Mucosa of rectum (tissue), 2 donors: ENCODE measurements at regions not wholly inside any gene's neighbourhood (a gene's known extent, or its start where the extent isn't known, plus 50 kb on each side); places are given as distances from the start of the nearest gene placed in this dataset.

ENCODE experiments used
- H3K27ac ChIP-seq, 2 donors: one replicate each; pipeline ENCODE4 v1.7.0; 2013; ENCODE audit warnings: inconsistent platforms in 2 of 2, low read depth in 2 of 2, low read length in 2 of 2
- H3K27me3 ChIP-seq, 2 donors: one replicate each; pipeline ENCODE4 v1.7.0; 2013; ENCODE audit warnings: low read length in 2 of 2; ENCODE audit not compliant: control insufficient read depth in 2 of 2, insufficient read depth in 2 of 2
- H3K36me3 ChIP-seq, 2 donors: one replicate each; pipeline ENCODE4 v1.7.0; 2013; ENCODE audit warnings: low read length in 2 of 2; ENCODE audit not compliant: control insufficient read depth in 2 of 2, insufficient read depth in 2 of 2
- H3K4me1 ChIP-seq, 2 donors: one replicate each; pipeline ENCODE4 v1.7.0; 2013; ENCODE audit warnings: low read length in 2 of 2, mild to moderate bottlenecking in 1 of 2; ENCODE audit not compliant: control insufficient read depth in 2 of 2, insufficient read depth in 2 of 2
- H3K4me3 ChIP-seq, 2 donors: one replicate each; pipeline ENCODE4 v1.7.0; 2013; ENCODE audit warnings: low read length in 2 of 2
- H3K9ac ChIP-seq, 2 donors: one replicate each; pipeline ENCODE4 v1.7.0; 2013; ENCODE audit warnings: low read length in 2 of 2, low read depth in 1 of 2, mild to moderate bottlenecking in 1 of 2
- H3K9me3 ChIP-seq, 2 donors: one replicate each; pipeline ENCODE4 v1.7.0; 2013; ENCODE audit warnings: low read length in 2 of 2; ENCODE audit not compliant: control insufficient read depth in 2 of 2
- donor health status: healthy.
- donor health status: Normal muscosa, but diverticular disease.

GRCh38 chrX:13479452-13479813, 90.0 kb upstream of the EGFL6 start:
- Histone ChIP-seq H3K27ac (no peak overlapping the region), H3K27me3 (peaks cover 0 to 5% of the 10 kb centered on the region in 2 donors), H3K4me3 (no peak overlapping the region), H3K4me1 (peaks cover 3 to 6% of the 10 kb centered on the region in 2 donors), H3K9ac (no peak overlapping the region), H3K36me3 (no peaks in the 10 kb centered on the region), H3K9me3 (no peaks in the 10 kb centered on the region)

- Histone ChIP-seq H3K9ac (no peak overlapping the region), H3K27me3 (peaks cover 0 to 9% of the 10 kb centered on the region in 2 donors), H3K36me3 (no peaks in the 10 kb centered on the region), H3K9me3 (no peaks in the 10 kb centered on the region), H3K4me1 (peaks cover 3 to 5% of the 10 kb centered on the region in 2 donors), H3K4me3 (no peak overlapping the region), H3K27ac (no peak overlapping the region)
Measured at GRCh38 chrX:13478740-13479451, 90.5 kb upstream of the EGFL6 start.

- no peaks in the 10 kb centered on the region for H3K9me3 ChIP-seq
- H3K27ac ChIP-seq: no peak overlapping the region
- H3K4me3 ChIP-seq: no peak overlapping the region
- H3K27me3 ChIP-seq: peaks cover 0 to 10% of the 10 kb centered on the region in 2 donors
- no peaks in the 10 kb centered on the region for H3K36me3 ChIP-seq
- no peaks in the 10 kb centered on the region for H3K4me1 ChIP-seq
- no peak overlapping the region for H3K9ac ChIP-seq
Measured at GRCh38 chrX:13476384-13476783, 93.0 kb upstream of the EGFL6 start.

GRCh38 chrX:13474164-13474516, 95.3 kb upstream of the EGFL6 start:
- Histone ChIP-seq H3K27me3 (peaks cover 1 to 11% of the 10 kb centered on the region in 2 donors), H3K4me3 (no peak overlapping the region)

GRCh38 chrX:13473442-13474163, 95.8 kb upstream of the EGFL6 start:
- Histone ChIP-seq H3K27ac (peak overlapping the region; percentile 55 to 57), H3K36me3 (no peaks in the 10 kb centered on the region), H3K4me3 (no peak overlapping the region), H3K9ac (peak overlapping the region in 1 of 2 donors; percentile 28), H3K27me3 (peaks cover 3 to 9% of the 10 kb centered on the region in 2 donors), H3K9me3 (no peaks in the 10 kb centered on the region), H3K4me1 (no peaks in the 10 kb centered on the region)

More at GRCh38 chrX:13474164-13474516, 95.3 kb upstream of the EGFL6 start:
- Histone ChIP-seq H3K4me1 (no peaks in the 10 kb centered on the region), H3K9me3 (no peaks in the 10 kb centered on the region), H3K9ac (no peak overlapping the region), H3K36me3 (no peaks in the 10 kb centered on the region), H3K27ac (peak overlapping the region; percentile 55 to 57)

GRCh38 chrX:13472975-13473374, 96.4 kb upstream of the EGFL6 start:
- no peaks in the 10 kb centered on the region for H3K9me3 ChIP-seq
- no peaks in the 10 kb centered on the region for H3K4me1 ChIP-seq
- H3K27ac ChIP-seq: peak overlapping the region; percentile 35 to 57
- peaks cover 3 to 9% of the 10 kb centered on the region in 2 donors for H3K27me3 ChIP-seq
- H3K4me3 ChIP-seq: no peak overlapping the region
- no peaks in the 10 kb centered on the region for H3K36me3 ChIP-seq
- H3K9ac ChIP-seq: no peak overlapping the region

- Histone ChIP-seq H3K27ac (no peak overlapping the region), H3K4me1 (no peaks in the 10 kb centered on the region), H3K36me3 (no peaks in the 10 kb centered on the region), H3K4me3 (no peak overlapping the region), H3K27me3 (peaks cover 3 to 9% of the 10 kb centered on the region in 2 donors), H3K9ac (no peak overlapping the region), H3K9me3 (no peaks in the 10 kb centered on the region)
Measured at GRCh38 chrX:13471269-13471668, 98.1 kb upstream of the EGFL6 start.

GRCh38 chrX:13470685-13470977, 98.8 kb upstream of the EGFL6 start:
- Histone ChIP-seq H3K4me1 (no peaks in the 10 kb centered on the region), H3K36me3 (no peaks in the 10 kb centered on the region), H3K4me3 (no peak overlapping the region), H3K27ac (no peak overlapping the region), H3K9me3 (no peaks in the 10 kb centered on the region), H3K9ac (no peak overlapping the region), H3K27me3 (peaks cover 3 to 9% of the 10 kb centered on the region in 2 donors)

GRCh38 chrX:13469963-13470684, 99.3 kb upstream of the EGFL6 start:
- Histone ChIP-seq H3K9me3 (no peaks in the 10 kb centered on the region), H3K27me3 (peaks cover 3 to 9% of the 10 kb centered on the region in 2 donors), H3K4me3 (no peak overlapping the region), H3K36me3 (no peaks in the 10 kb centered on the region), H3K27ac (no peak overlapping the region), H3K9ac (no peak overlapping the region), H3K4me1 (no peaks in the 10 kb centered on the region)

GRCh38 chrX:13468096-13468495, 101.3 kb upstream of the EGFL6 start:
- Histone ChIP-seq H3K9me3 (peaks cover 0 to under 1% of the 10 kb centered on the region in 2 donors), H3K36me3 (no peaks in the 10 kb centered on the region), H3K27me3 (peaks cover 3 to 9% of the 10 kb centered on the region in 2 donors), H3K4me3 (no peak overlapping the region), H3K27ac (no peak overlapping the region), H3K9ac (no peak overlapping the region), H3K4me1 (peaks cover 0 to 2% of the 10 kb centered on the region in 2 donors)
